ENCODE measurements at regions not wholly inside any gene's neighbourhood (a gene's known extent, or its start where the extent isn't known, plus 50 kb on each side); places are given as distances from the start of the nearest gene placed in this dataset.

DNA sequence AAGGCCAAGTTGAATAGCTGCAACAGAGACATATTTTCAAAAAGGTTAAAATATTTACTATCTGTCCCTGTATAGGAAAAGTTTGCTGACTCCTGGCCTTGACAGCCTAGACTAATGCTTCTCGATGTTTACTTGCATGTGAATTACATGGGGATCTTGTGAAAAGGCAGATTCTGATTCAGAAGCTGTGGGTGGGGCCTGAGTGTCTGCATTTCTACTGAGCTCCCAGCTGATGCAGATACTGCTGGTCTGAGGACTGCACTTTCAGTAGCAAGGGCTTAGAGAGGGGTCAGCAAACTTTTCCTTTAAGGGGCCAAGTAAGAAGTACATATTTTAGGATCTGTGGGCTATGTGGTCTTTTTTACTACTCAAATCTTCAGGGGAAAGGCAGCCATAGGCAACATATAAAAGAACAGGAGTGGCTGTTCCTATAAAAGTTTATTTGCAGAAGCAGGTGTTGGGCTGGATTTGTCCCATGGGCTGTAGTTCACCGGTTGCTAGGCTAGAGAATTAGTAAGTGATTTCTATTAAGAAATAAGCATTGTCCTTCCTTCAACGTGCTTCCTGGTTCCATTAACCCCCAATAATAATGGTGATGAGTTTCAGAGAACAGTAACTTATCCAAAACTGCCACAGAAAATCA, 97.2 kb upstream of the PDE5A start:
- TF ChIP-seq POLR2AphosphoS5 (IDR thresholded peaks at IDR 0.05; ENCODE audit: borderline replicate concordance, low read depth, low read length) (no peak), FOXP2 (optimal IDR thresholded peaks at IDR 0.05; ENCODE audit: control extremely low read depth, extremely low read length, insufficient read depth) (no peak), EZH2 (IDR thresholded peaks at IDR 0.05) (no peak)
- Histone ChIP-seq H3K36me3 (ENCODE audit: insufficient read depth, low read length) (no peaks in the 10 kb centered on the region), H3K9me3 (ENCODE audit: low read depth, low read length) (no peaks in the 10 kb centered on the region), H3K9ac (ENCODE audit: insufficient read length) (no peak overlapping the region), H3K4me3 (no peak overlapping the region), H3K27ac (no peak overlapping the region)
- DNase-seq (ENCODE audit: low read depth, low spot score) = no peak

DNA sequence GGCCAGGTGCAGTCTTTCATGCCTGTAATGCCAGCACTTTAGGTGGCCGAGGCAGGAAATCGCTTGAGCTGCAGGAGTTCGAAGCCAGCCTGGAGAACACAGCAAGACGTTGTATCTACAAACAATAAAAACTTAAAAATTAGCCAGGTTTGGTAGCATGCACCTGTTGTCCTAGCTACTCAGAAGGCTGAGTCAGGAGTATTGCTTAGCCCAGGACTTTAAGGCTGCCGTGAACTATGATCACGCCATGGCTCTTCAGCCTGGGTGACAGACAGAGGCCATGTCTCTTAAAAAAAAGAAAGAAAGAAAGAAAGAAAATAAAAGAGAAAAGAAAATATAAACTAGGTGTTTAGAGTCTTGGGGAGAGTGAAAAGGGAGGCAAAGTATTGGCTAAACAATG, 96.4 kb upstream of the PDE5A start:
- no peak overlapping the region for H3K9ac ChIP-seq (ENCODE audit: insufficient read length)
- DNase-seq (ENCODE audit: low read depth, low spot score) = no peak
- no peaks in the 10 kb centered on the region for H3K36me3 ChIP-seq (ENCODE audit: insufficient read depth, low read length)
- TF ChIP-seq FOXP2 (optimal IDR thresholded peaks at IDR 0.05; ENCODE audit: control extremely low read depth, extremely low read length, insufficient read depth) (no peak), POLR2AphosphoS5 (IDR thresholded peaks at IDR 0.05; ENCODE audit: borderline replicate concordance, low read depth, low read length) (no peak), EZH2 (IDR thresholded peaks at IDR 0.05) (no peak)
- H3K4me3 ChIP-seq = no peak overlapping the region
- no peaks in the 10 kb centered on the region for H3K9me3 ChIP-seq (ENCODE audit: low read depth, low read length)
- H3K27ac ChIP-seq = no peak overlapping the region

GRCh38 chr4:119722670-119723069, 94.1 kb upstream of the PDE5A start:
- no peak overlapping the region for H3K4me3 ChIP-seq
- no peaks in the 10 kb centered on the region for H3K9me3 ChIP-seq (ENCODE audit: low read depth, low read length)
- TF ChIP-seq EZH2 (IDR thresholded peaks at IDR 0.05) (no peak), POLR2AphosphoS5 (IDR thresholded peaks at IDR 0.05; ENCODE audit: borderline replicate concordance, low read depth, low read length) (no peak), FOXP2 (optimal IDR thresholded peaks at IDR 0.05; ENCODE audit: control extremely low read depth, extremely low read length, insufficient read depth) (no peak)
- no peak overlapping the region for H3K9ac ChIP-seq (ENCODE audit: insufficient read length)
- H3K27ac ChIP-seq = no peak overlapping the region
- DNase-seq (ENCODE audit: low read depth, low spot score) = no peak
- no peaks in the 10 kb centered on the region for H3K36me3 ChIP-seq (ENCODE audit: insufficient read depth, low read length)

- TF ChIP-seq EZH2 (IDR thresholded peaks at IDR 0.05) (no peak), FOXP2 (optimal IDR thresholded peaks at IDR 0.05; ENCODE audit: control extremely low read depth, extremely low read length, insufficient read depth) (no peak), POLR2AphosphoS5 (IDR thresholded peaks at IDR 0.05; ENCODE audit: borderline replicate concordance, low read depth, low read length) (no peak)
- DNase-seq (ENCODE audit: low read depth, low spot score) = no peak
- H3K27ac ChIP-seq = no peak overlapping the region
- H3K36me3 ChIP-seq (ENCODE audit: insufficient read depth, low read length) = no peaks in the 10 kb centered on the region
- H3K9me3 ChIP-seq (ENCODE audit: low read depth, low read length) = no peaks in the 10 kb centered on the region
- no peak overlapping the region for H3K4me3 ChIP-seq
- H3K9ac ChIP-seq (ENCODE audit: insufficient read length) = no peak overlapping the region
These were observed 93.3 kb upstream of the PDE5A start for GRCh38 chr4:119721878-119722277.

DNA sequence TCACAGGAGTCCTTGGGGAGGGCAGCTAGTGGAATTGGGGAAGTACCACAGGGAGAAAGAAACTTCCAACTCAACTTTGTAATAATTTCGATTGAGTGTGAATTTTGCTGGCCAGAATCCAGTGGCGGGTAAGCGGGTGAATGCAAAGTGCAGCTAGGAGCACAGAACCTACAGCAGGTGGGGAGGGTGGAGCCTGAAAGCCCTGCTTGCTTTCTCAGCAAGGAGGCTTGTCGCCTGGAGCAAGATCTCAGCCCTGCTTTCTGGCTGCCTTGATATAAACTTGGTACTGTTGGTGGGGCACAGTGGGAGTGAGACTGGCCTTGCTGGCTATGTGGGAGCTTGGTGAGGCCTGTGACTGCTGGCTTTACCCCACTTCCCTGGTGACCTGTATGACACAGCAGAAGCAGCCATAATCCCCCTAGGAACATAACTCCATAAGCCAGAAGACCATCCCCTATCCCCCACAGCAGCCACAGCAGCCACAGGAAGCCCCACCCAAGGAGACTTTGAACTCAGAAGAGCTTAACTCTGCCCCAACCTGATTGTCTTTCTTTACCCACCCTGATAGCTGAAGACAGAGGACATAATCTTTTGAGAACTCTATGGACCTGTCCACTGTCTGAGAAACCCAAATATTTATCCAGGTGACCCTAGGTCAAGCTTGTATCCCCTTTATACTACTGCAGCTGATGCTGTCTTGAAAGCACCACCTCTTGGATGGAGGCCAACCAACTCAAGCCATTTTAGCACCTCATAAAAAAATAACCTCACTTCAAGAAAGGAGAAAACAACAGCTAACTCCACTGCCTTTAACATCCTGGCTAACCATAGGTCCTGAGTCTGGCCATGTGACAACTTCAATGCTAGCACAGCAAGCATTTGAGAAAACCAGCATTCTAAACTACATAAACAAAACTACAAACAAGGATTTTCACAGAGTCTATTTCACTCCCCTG, 87.2 kb upstream of the PDE5A start:
- H3K27ac ChIP-seq = no peak overlapping the region
- no peak for TF ChIP-seq POLR2AphosphoS5 (IDR thresholded peaks at IDR 0.05; ENCODE audit: borderline replicate concordance, low read depth, low read length)
- TF ChIP-seq FOXP2 (optimal IDR thresholded peaks at IDR 0.05; ENCODE audit: control extremely low read depth, extremely low read length, insufficient read depth) = no peak
- no peak for TF ChIP-seq EZH2 (IDR thresholded peaks at IDR 0.05)

DNA sequence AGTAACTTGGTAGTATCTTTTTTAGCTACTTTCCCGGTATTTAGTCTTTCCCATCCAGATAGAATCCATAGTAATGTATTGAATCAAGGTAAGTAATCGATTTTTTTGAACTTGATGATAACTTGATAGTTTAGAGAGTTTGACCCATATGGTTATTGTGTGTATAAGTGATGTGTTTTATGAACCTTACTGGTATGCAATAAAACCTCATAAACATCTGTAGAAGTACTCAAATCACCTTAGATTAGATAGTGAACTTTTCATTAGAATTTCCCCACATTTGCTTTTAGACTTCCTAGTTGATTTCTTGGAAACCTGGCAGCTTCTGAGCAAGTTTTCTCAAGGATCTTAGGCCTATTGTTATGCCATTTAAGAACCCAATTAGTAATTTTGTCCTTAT, 80.8 kb upstream of the PDE5A start:
- H3K27ac ChIP-seq = no peak overlapping the region
- H3K9ac ChIP-seq (ENCODE audit: insufficient read length) = no peak overlapping the region
- TF ChIP-seq EZH2 (IDR thresholded peaks at IDR 0.05) (no peak), FOXP2 (optimal IDR thresholded peaks at IDR 0.05; ENCODE audit: control extremely low read depth, extremely low read length, insufficient read depth) (no peak), POLR2AphosphoS5 (IDR thresholded peaks at IDR 0.05; ENCODE audit: borderline replicate concordance, low read depth, low read length) (no peak)
- DNase-seq (ENCODE audit: low read depth, low spot score) = no peak
- H3K36me3 ChIP-seq (ENCODE audit: insufficient read depth, low read length) = no peaks in the 10 kb centered on the region
- no peak overlapping the region for H3K4me3 ChIP-seq
- H3K9me3 ChIP-seq (ENCODE audit: low read depth, low read length) = no peaks in the 10 kb centered on the region

More for the DNA sequence above, 87.2 kb upstream of the PDE5A start:
- no peak overlapping the region for H3K4me3 ChIP-seq
- no peaks in the 10 kb centered on the region for H3K36me3 ChIP-seq (ENCODE audit: insufficient read depth, low read length)
- H3K9ac ChIP-seq (ENCODE audit: insufficient read length) = no peak overlapping the region
- no peak for DNase-seq (ENCODE audit: low read depth, low spot score)
- H3K9me3 ChIP-seq (ENCODE audit: low read depth, low read length) = no peaks in the 10 kb centered on the region; the same call in 1 of the 2 replicates

- no peak for DNase-seq (ENCODE audit: low read depth, low spot score)
- Histone ChIP-seq H3K9ac (ENCODE audit: insufficient read length) (no peak overlapping the region), H3K27ac (no peak overlapping the region), H3K9me3 (ENCODE audit: low read depth, low read length) (no peaks in the 10 kb centered on the region), H3K4me3 (no peak overlapping the region), H3K36me3 (ENCODE audit: insufficient read depth, low read length) (no peaks in the 10 kb centered on the region)
- TF ChIP-seq POLR2AphosphoS5 (IDR thresholded peaks at IDR 0.05; ENCODE audit: borderline replicate concordance, low read depth, low read length) = no peak
- no peak for TF ChIP-seq EZH2 (IDR thresholded peaks at IDR 0.05)
- TF ChIP-seq FOXP2 (optimal IDR thresholded peaks at IDR 0.05; ENCODE audit: control extremely low read depth, extremely low read length, insufficient read depth) = no peak
These were observed 78.7 kb upstream of the PDE5A start for GRCh38 chr4:119707336-119707735.

- no peak for TF ChIP-seq POLR2AphosphoS5 (IDR thresholded peaks at IDR 0.05; ENCODE audit: borderline replicate concordance, low read depth, low read length)
- no peak for TF ChIP-seq EZH2 (IDR thresholded peaks at IDR 0.05)
- no peak for TF ChIP-seq FOXP2 (optimal IDR thresholded peaks at IDR 0.05; ENCODE audit: control extremely low read depth, extremely low read length, insufficient read depth)
- no peak overlapping the region for H3K4me3 ChIP-seq
- H3K9me3 ChIP-seq (ENCODE audit: low read depth, low read length) = no peaks in the 10 kb centered on the region
- H3K9ac ChIP-seq (ENCODE audit: insufficient read length) = no peak overlapping the region
- no peaks in the 10 kb centered on the region for H3K36me3 ChIP-seq (ENCODE audit: insufficient read depth, low read length)
- no peak overlapping the region for H3K27ac ChIP-seq
- DNase-seq (ENCODE audit: low read depth, low spot score) = no peak
These were observed 78.2 kb upstream of the PDE5A start for GRCh38 chr4:119706804-119707203.
